HG02759 (cell line): ENCODE measurements at regions not wholly inside any gene's neighbourhood (a gene's known extent, or its start where the extent isn't known, plus 50 kb on each side); places are given as distances from the start of the nearest gene placed in this dataset.
"Not testable (repeated sequence)": the region's sequence is repeated elsewhere in the genome, so short reads cannot be mapped to it uniquely, and the experiment has no call there.

ENCODE experiments used
- ATAC-seq: cut with Tn5 transposase; IDR thresholded peaks from one replicate; pipeline ENCODE4 v1.9.1; 2021; ENCODE audit warnings: mild to moderate bottlenecking, moderate library complexity; ENCODE audit not compliant: unreplicated experiment

GRCh38 chr9:7313389-7313788, 486.2 kb downstream of the DMAC1 start:
- ATAC-seq = no peak

- ATAC-seq = not testable (repeated sequence)
Observed at GRCh38 chr9:7309051-7309450, 490.5 kb downstream of the DMAC1 start.

- no peak for ATAC-seq
Observed at GRCh38 chr9:7305677-7306076, 493.9 kb downstream of the DMAC1 start.

GRCh38 chr9:7304627-7304995, 495.0 kb downstream of the DMAC1 start:
- ATAC-seq = no peak

GRCh38 chr9:7303907-7304626, 495.5 kb downstream of the DMAC1 start:
- no peak for ATAC-seq

GRCh38 chr9:7300484-7300883, 499.1 kb downstream of the DMAC1 start:
- ATAC-seq = peak; percentile 60

GRCh38 chr9:7298123-7298522, 501.5 kb downstream of the DMAC1 start:
- peak; percentile 97 for ATAC-seq

GRCh38 chr9:7297521-7297920, 502.1 kb downstream of the DMAC1 start:
- ATAC-seq = no peak

DNA sequence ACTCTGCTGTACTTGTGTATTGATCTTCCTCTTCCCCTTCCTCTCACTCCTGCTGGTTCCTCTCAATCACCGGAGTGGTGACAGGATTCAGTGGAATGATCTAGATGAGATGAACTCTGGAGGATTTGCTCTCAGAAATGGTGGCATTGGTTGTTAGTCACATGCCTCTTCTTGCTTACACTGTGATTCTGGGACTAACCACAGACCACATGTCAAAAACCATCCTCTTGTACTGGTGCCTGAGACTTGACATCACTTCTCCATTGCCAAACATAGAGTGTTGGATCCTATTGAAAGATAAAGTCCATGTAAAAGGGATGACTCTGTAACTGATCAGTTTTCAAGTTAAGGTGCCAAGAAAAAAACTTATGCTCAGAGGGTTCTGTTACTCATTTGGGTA, 506.5 kb downstream of the DMAC1 start:
- ATAC-seq = no peak

DNA sequence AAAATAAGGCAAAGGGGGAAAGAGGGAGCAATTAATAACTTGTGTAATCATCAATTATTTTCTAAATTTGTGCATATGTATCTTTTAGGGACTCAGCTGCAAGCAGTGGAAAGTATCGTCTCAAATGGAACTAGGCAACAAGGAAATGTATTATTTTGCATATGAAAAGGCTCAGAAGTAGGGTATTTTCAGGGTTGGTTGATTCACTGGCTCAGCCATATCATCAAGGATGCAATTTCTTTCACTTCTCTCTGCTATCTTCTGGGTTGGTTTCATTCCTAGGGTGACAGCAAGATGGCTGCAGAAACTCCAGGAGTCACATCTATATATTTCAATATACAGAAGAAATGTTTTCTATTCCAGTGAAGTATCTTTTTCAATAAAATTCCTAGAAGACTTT, 509.8 kb downstream of the DMAC1 start:
- ATAC-seq = peak; percentile 69

DNA sequence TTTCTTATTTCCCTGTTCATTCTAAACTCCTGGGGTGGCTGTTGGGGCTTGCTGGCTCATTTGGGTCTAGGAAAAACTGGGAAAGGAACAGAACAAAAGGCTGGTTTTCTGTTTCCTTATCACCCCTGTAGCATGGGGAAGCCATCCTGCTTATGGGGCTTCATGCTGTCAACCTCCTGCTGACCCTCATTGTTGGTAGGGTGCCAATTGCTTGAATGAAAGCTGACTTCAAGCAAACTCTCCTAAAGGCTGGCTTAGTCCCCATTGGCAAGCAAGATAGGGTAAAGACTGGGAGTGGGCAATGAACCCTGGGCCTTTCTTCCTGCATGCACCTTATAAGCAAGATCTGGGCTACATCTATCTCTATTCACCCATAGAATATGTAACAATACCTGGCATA, 511.6 kb downstream of the DMAC1 start:
- ATAC-seq = no peak

- no peak for ATAC-seq
Observed at GRCh38 chr9:7287065-7287464, 512.5 kb downstream of the DMAC1 start.

- no peak for ATAC-seq
Observed at GRCh38 chr9:7286101-7286500, 513.5 kb downstream of the DMAC1 start.

- no peak for ATAC-seq
Observed at GRCh38 chr9:7285199-7285598, 514.4 kb downstream of the DMAC1 start.

DNA sequence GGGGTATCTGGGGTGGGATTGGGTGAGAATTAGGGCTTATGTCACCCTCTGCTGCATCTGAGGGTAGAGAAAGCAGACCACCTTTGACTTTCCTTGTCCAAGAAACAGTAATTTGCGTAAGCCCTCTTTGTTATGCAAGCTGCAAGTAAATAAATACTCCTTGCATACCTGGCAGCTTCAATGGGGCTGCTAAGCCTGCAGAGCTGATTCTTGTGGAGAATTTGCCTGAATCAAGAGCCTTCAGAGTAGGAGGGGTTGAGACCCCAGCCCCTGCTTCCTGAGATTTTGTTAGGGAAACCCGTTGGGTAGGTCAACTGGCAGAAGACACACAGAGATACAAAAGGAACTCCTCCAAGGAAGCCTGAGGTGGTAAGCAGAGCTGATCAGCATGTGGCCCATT, 515.1 kb downstream of the DMAC1 start:
- ATAC-seq = no peak

GRCh38 chr9:7284117-7284516, 515.5 kb downstream of the DMAC1 start:
- no peak for ATAC-seq

GRCh38 chr9:7273575-7273974, 515.8 kb downstream of the KDM4C start:
- ATAC-seq = no peak

- no peak for ATAC-seq
Observed at GRCh38 chr9:7266911-7267595, 509.3 kb downstream of the KDM4C start.

DNA sequence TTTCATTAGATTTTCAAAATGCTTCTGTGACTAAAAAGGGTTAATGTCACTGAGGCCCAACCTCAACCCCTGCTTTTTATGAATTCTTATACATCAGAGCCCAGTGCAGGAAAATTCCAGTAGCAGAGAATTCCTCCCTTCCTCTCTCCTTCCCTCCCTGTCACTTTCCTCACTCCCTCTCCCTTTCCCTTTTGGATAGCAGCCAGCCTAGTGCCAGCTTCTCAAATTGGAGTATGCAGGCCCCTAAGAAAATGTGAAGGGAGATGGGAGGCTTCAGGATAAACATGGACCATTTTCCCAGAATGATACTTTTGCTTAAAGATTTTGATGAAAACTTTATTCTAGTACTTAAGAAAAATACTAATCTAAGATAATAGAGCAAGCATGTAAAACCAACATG, 507.4 kb downstream of the KDM4C start:
- ATAC-seq = no peak

DNA sequence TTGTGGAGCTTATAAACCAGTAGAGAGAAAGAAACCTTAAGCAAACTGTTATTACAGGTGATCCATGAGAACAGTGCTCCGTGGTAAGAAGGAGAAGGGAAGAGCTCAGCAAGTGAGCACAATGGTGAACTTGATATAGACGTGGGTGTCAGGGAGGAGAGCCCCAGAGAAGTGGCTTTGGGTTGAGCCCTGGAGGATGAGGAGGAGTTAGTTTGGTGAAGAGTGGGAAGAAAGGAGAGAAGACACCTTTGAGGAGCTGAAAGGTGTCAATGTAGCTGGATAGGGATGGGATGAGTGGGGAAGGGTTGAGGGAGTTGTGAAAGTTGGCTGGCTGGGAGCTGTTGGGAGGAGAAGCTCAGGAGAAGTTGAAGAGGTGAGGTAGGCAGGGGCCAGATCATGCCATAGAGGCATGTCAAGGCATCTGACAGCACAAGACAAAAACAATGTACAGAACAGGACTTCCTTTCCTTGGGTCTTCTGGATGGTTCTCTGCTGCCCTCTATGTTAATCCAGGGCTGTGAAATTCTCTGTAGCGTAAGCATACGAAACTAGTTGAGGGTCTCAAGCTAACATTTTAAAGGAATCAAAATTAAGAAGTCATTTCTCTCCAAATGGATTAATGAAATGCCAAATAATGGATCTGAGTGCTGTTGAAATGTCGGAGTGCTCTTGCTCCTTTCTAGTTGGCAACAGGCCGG, 501.9 kb downstream of the KDM4C start:
- ATAC-seq = no peak

DNA sequence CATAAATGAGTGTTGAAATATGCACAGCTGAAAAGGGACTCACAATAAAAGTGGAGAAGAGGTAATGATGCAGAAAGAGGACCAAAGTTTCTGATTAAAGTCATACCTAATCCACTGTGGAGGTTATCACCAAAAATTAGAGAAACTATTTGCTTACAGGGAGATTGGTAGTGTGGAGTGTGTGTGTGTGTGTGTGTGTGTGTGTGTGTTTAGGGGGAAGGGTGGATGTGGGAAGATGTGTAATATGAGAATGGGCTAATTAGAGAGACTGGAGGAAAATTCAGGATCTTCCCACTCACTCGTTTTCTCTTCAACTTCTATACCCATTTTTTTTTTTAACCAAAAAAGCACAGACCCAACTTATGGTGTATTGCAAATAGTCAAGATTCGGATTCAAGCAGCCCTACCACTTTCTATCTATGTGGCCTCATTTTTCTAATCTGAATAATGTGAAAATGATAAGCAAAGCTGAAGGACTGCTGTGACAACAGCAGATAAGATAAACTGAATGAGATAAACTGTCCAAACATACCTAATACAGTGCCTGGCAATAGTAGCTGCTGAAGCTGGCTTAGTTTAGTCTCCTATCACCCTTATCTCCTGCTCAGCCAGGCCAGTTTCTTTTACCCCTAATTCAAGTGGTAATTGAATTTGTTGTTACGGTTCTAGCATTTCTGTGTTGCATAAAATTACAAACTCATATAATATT, 501.1 kb downstream of the KDM4C start:
- no peak for ATAC-seq
